NCI-H345 treated with DMSO at 0.1 percent for 48 hours (cell line): ENCODE measurements at regions not wholly inside any gene's neighbourhood (a gene's known extent, or its start where the extent isn't known, plus 50 kb on each side); places are given as distances from the start of the nearest gene placed in this dataset.
"Not testable (repeated sequence)": the region's sequence is repeated elsewhere in the genome, so short reads cannot be mapped to it uniquely, and the experiment has no call there.

Experiments used
- DNase-seq: peaks from one replicate; lab custom pipeline; 2025; ENCODE audit not compliant: unreplicated experiment; lab: John Stamatoyannopoulos, UW

GRCh38 chr11:98194611-98195010 lies 826.1 kb upstream of the CNTN5 start:
- DNase-seq, result no peak

GRCh38 chr11:98195300-98195699 lies 825.4 kb upstream of the CNTN5 start:
- no peak for DNase-seq

- DNase-seq, result no peak
Observed at GRCh38 chr11:98207086-98207485, 813.7 kb upstream of the CNTN5 start.

GRCh38 chr11:98227278-98227677 lies 793.5 kb upstream of the CNTN5 start:
- DNase-seq, result no peak

GRCh38 chr11:98230678-98231077 lies 790.1 kb upstream of the CNTN5 start:
- DNase-seq, result no peak

GRCh38 chr11:98234698-98235097 lies 786.1 kb upstream of the CNTN5 start:
- DNase-seq, result no peak

- DNase-seq, result no peak
Observed at GRCh38 chr11:98243897-98244296, 776.9 kb upstream of the CNTN5 start.

GRCh38 chr11:98260983-98261382 lies 759.8 kb upstream of the CNTN5 start:
- no peak for DNase-seq

- DNase-seq, result no peak
Observed at GRCh38 chr11:98277251-98277912, 743.4 kb upstream of the CNTN5 start.

GRCh38 chr11:98289617-98290263 lies 731.0 kb upstream of the CNTN5 start:
- no peak for DNase-seq

- no peak for DNase-seq
Observed at GRCh38 chr11:98296091-98296880, 724.5 kb upstream of the CNTN5 start.

- DNase-seq, result no peak
Observed at GRCh38 chr11:98300719-98301118, 720.0 kb upstream of the CNTN5 start.

GRCh38 chr11:98307827-98308491 lies 712.8 kb upstream of the CNTN5 start:
- peak; percentile 31 for DNase-seq

GRCh38 chr11:98330306-98330705 lies 690.4 kb upstream of the CNTN5 start:
- not testable (repeated sequence) for DNase-seq

- DNase-seq, result no peak
Observed at GRCh38 chr11:98358551-98358950, 662.2 kb upstream of the CNTN5 start.

GRCh38 chr11:98365190-98365589 lies 655.6 kb upstream of the CNTN5 start:
- no peak for DNase-seq

GRCh38 chr11:98365941-98366340 lies 654.8 kb upstream of the CNTN5 start:
- no peak for DNase-seq

GRCh38 chr11:98390391-98390790 lies 630.4 kb upstream of the CNTN5 start:
- no peak for DNase-seq

GRCh38 chr11:98394500-98394899 lies 626.2 kb upstream of the CNTN5 start:
- not testable (repeated sequence) for DNase-seq

GRCh38 chr11:98398508-98398907 lies 622.2 kb upstream of the CNTN5 start:
- DNase-seq, result no peak

GRCh38 chr11:98409069-98409468 lies 611.7 kb upstream of the CNTN5 start:
- DNase-seq, result peak; percentile 10

- DNase-seq, result no peak
Observed at GRCh38 chr11:98411777-98412176, 609.0 kb upstream of the CNTN5 start.
